T-cell (primary cell): ENCODE measurements at regions not wholly inside any gene's neighbourhood (a gene's known extent, or its start where the extent isn't known, plus 50 kb on each side); places are given as distances from the start of the nearest gene placed in this dataset.

Experiments used
- ATAC-seq, 4 experiments: fragments of 200-7000 bp in 3 of 4; fragments of 150-1000 bp in 1 of 4; cut with Tn5 transposase; replicated peaks in 1 of 4; 1 replicate in 3 of 4; 2 replicates in 1 of 4; pipeline ENCODE4 v1.10.0; 2021; ENCODE audit warnings: moderate library complexity in 3 of 4, mild to moderate bottlenecking in 2 of 4, moderate number of reproducible peaks in 1 of 4
- CTCF ChIA-PET, 2 donors: fragments of 300-600 bp; sonication (Branson Sonifier 250); formaldehyde crosslinking; loops; one replicate each; lab custom pipeline; 2022; ENCODE audit warnings: antibody characterized with exemption in 2 of 2; lab: Charles Lee
- POLR2A ChIA-PET, 2 donors: fragments of 300-600 bp; sonication (Branson Sonifier 250); formaldehyde crosslinking; loops; one replicate each; lab custom pipeline; 2022; ENCODE audit warnings: antibody characterized with exemption in 2 of 2; lab: Charles Lee
- DNase-seq, 35 experiments: peaks; one replicate each; pipeline versions ENCODE4 v3.0.0 to v3.0.0-alpha.2; 2013 to 2023
- H3K27ac ChIP-seq: one replicate; pipeline ENCODE4 v1.5.1; 2013; ENCODE audit warnings: low read length
- H3K27me3 ChIP-seq, 2 experiments: replicated peaks in 1 of 2; 1 replicate in 1 of 2; 2 replicates in 1 of 2; pipeline versions ENCODE4 v1.6.1 to v1.7.0; 2013; ENCODE audit warnings: low read length in 1 of 2, mixed read lengths in 1 of 2; ENCODE audit not compliant: control insufficient read depth in 2 of 2, insufficient read depth in 2 of 2; ENCODE audit errors: extremely low read depth in 1 of 2
- H3K36me3 ChIP-seq, 2 donors: 1 replicate in 1 of 2; 2 replicates in 1 of 2; pipeline versions ENCODE4 v1.6.1 to v1.7.0; 2013; ENCODE audit warnings: low read length in 1 of 2; ENCODE audit not compliant: control insufficient read depth in 2 of 2, insufficient read depth in 1 of 2; ENCODE audit errors: extremely low read depth in 1 of 2
- H3K4me1 ChIP-seq, 2 experiments: 1 replicate in 1 of 2; 2 replicates in 1 of 2; pipeline versions ENCODE4 v1.6.1 to v1.7.0; 2013; ENCODE audit warnings: low read length in 2 of 2, mixed read lengths in 1 of 2; ENCODE audit not compliant: insufficient read depth in 2 of 2, control insufficient read depth in 1 of 2; ENCODE audit errors: extremely low read depth in 1 of 2
- H3K4me3 ChIP-seq, 2 donors: 1 replicate in 1 of 2; 2 replicates in 1 of 2; pipeline versions ENCODE4 v1.5.1 to v1.7.0; 2013; ENCODE audit warnings: mild to moderate bottlenecking in 2 of 2, low read length in 1 of 2, moderate library complexity in 1 of 2; ENCODE audit not compliant: control insufficient read depth in 1 of 2; ENCODE audit errors: extremely low read depth in 1 of 2
- H3K9me3 ChIP-seq: 2 replicates; pipeline ENCODE4 v1.7.0; 2013
- H3K27ac Mint-ChIP-seq, 2 donors: one replicate each; pipeline ENCODE4 v1.8.0; 2020 to 2021; ENCODE audit warnings: mild to moderate bottlenecking in 2 of 2, mixed read lengths in 2 of 2
- H3K27me3 Mint-ChIP-seq, 2 donors: one replicate each; pipeline ENCODE4 v1.8.0; 2021 to 2022; ENCODE audit warnings: mixed read lengths in 2 of 2
- H3K36me3 Mint-ChIP-seq: one replicate; pipeline ENCODE4 v1.8.0; 2021; ENCODE audit warnings: mixed read lengths
- H3K4me1 Mint-ChIP-seq, 3 donors: one replicate each; pipeline ENCODE4 v1.8.0; 2020 to 2022; ENCODE audit warnings: mixed read lengths in 3 of 3, mild to moderate bottlenecking in 1 of 3
- H3K4me3 Mint-ChIP-seq, 3 donors: one replicate each; pipeline ENCODE4 v1.8.0; 2020 to 2022; ENCODE audit warnings: mild to moderate bottlenecking in 3 of 3, mixed read lengths in 3 of 3, moderate library complexity in 3 of 3
- H3K9me3 Mint-ChIP-seq, 3 donors: one replicate each; pipeline ENCODE4 v1.8.0; 2020 to 2022; ENCODE audit warnings: mixed read lengths in 3 of 3
- WGBS: methylation state at CpG from one replicate; pipeline ENCODE4 v1.1.5; 2013; ENCODE audit warnings: missing lambda C conversion rate; ENCODE audit not compliant: insufficient coverage; 5-methylcytosine and 5-hydroxymethylcytosine counted together

GRCh38 chr2:207387001-207387571 lies 142.7 kb upstream of the CREB1 start:
- no peak overlapping the region for H3K27ac ChIP-seq
- Mint-ChIP-seq H3K36me3 (peaks cover 2% of the 10 kb centered on the region), H3K4me1 (peaks cover 0 to 1% (median 0%) of the 10 kb centered on the region in 3 donors), H3K9me3 (peaks cover 0 to 13% (median 1%) of the 10 kb centered on the region in 3 donors), H3K27me3 (no peaks in the 10 kb centered on the region), H3K4me3 (no peak overlapping the region), H3K27ac (no peak overlapping the region)
- POLR2A ChIA-PET = no interaction called here
- no peaks in the 10 kb centered on the region for H3K4me1 ChIP-seq
- ATAC-seq (no peak), DNase-seq (no peak)
- CTCF ChIA-PET = interaction anchor here in 1 of 2 donors (0.6 kb wide), 1 partner anchor 14 kb away, joined by 3 read pairs; no protein-coding TSS in a partner anchor
- H3K27me3 ChIP-seq = no peaks in the 10 kb centered on the region
- 86% methylated on average over 1 of the region's 3 CpGs for WGBS
- H3K36me3 ChIP-seq = no peaks in the 10 kb centered on the region
- no peaks in the 10 kb centered on the region for H3K9me3 ChIP-seq
- no peak overlapping the region for H3K4me3 ChIP-seq

- H3K36me3 Mint-ChIP-seq = no peaks in the 10 kb centered on the region
- WGBS = no CpG with 5 or more reads among the region's 4 CpGs
- POLR2A ChIA-PET = no interaction called here
- Histone ChIP-seq H3K4me3 (no peak overlapping the region), H3K4me1 (no peaks in the 10 kb centered on the region), H3K27ac (no peak overlapping the region), H3K36me3 (no peaks in the 10 kb centered on the region), H3K9me3 (no peaks in the 10 kb centered on the region), H3K27me3 (no peaks in the 10 kb centered on the region)
- no peak for DNase-seq
- no peaks in the 10 kb centered on the region for H3K4me1 Mint-ChIP-seq
- ATAC-seq = no peak
- no peak overlapping the region for H3K27ac Mint-ChIP-seq
- no peaks in the 10 kb centered on the region for H3K27me3 Mint-ChIP-seq
- H3K9me3 Mint-ChIP-seq = peaks cover 0 to 4% (median 4%) of the 10 kb centered on the region in 3 donors
- CTCF ChIA-PET = no interaction called here
- H3K4me3 Mint-ChIP-seq = no peak overlapping the region
Observed at GRCh38 chr2:207390302-207391095, 139.3 kb upstream of the CREB1 start.

- no peak for ATAC-seq
Observed at GRCh38 chr2:207394203-207394781, 135.5 kb upstream of the CREB1 start.

GRCh38 chr2:207394812-207395534 lies 134.8 kb upstream of the CREB1 start:
- H3K9me3 ChIP-seq = no peaks in the 10 kb centered on the region
- H3K27me3 Mint-ChIP-seq = no peaks in the 10 kb centered on the region
- H3K27me3 ChIP-seq = no peaks in the 10 kb centered on the region
- WGBS = no CpG with 5 or more reads among the region's 7 CpGs
- POLR2A ChIA-PET = no interaction called here
- H3K36me3 ChIP-seq = no peaks in the 10 kb centered on the region
- no peak overlapping the region for H3K4me3 Mint-ChIP-seq
- no peak overlapping the region for H3K4me3 ChIP-seq
- no peaks in the 10 kb centered on the region for H3K4me1 Mint-ChIP-seq
- DNase-seq = no peak
- peaks cover 0 to 7% (median 4%) of the 10 kb centered on the region in 3 donors for H3K9me3 Mint-ChIP-seq
- no peaks in the 10 kb centered on the region for H3K36me3 Mint-ChIP-seq
- no peak overlapping the region for H3K27ac ChIP-seq
- CTCF ChIA-PET = no interaction called here
- ATAC-seq = no peak
- no peak overlapping the region for H3K27ac Mint-ChIP-seq
- H3K4me1 ChIP-seq = no peaks in the 10 kb centered on the region

More at GRCh38 chr2:207394203-207394781, 135.5 kb upstream of the CREB1 start:
- H3K4me1 ChIP-seq = no peaks in the 10 kb centered on the region
- H3K27ac ChIP-seq = no peak overlapping the region
- no peaks in the 10 kb centered on the region for H3K36me3 ChIP-seq
- Mint-ChIP-seq H3K4me1 (no peaks in the 10 kb centered on the region), H3K4me3 (no peak overlapping the region), H3K9me3 (peaks cover 0 to 7% (median 4%) of the 10 kb centered on the region in 3 donors), H3K27ac (no peak overlapping the region), H3K36me3 (no peaks in the 10 kb centered on the region), H3K27me3 (no peaks in the 10 kb centered on the region)
- ChIA-PET CTCF (no interaction called here), POLR2A (no interaction called here)
- no peaks in the 10 kb centered on the region for H3K27me3 ChIP-seq
- 91% methylated on average over 2 of the region's 4 CpGs for WGBS
- H3K4me3 ChIP-seq = no peak overlapping the region
- no peak for DNase-seq
- H3K9me3 ChIP-seq = no peaks in the 10 kb centered on the region

- WGBS = 88% methylated on average over 1 of the region's 2 CpGs
- Mint-ChIP-seq H3K9me3 (peaks cover 0 to 7% (median 4%) of the 10 kb centered on the region in 3 donors), H3K27ac (no peak overlapping the region), H3K4me3 (no peak overlapping the region), H3K36me3 (no peaks in the 10 kb centered on the region), H3K27me3 (no peaks in the 10 kb centered on the region), H3K4me1 (no peaks in the 10 kb centered on the region)
- Histone ChIP-seq H3K36me3 (no peaks in the 10 kb centered on the region), H3K4me3 (no peak overlapping the region), H3K27ac (no peak overlapping the region), H3K9me3 (no peaks in the 10 kb centered on the region), H3K27me3 (no peaks in the 10 kb centered on the region), H3K4me1 (no peaks in the 10 kb centered on the region)
- no peak for DNase-seq
- no peak for ATAC-seq
- CTCF ChIA-PET = no interaction called here
- POLR2A ChIA-PET = no interaction called here
Observed at GRCh38 chr2:207395535-207396251, 134.1 kb upstream of the CREB1 start.
